Tibial artery (tissue), 4 donors: ENCODE measurements at regions not wholly inside any gene's neighbourhood (a gene's known extent, or its start where the extent isn't known, plus 50 kb on each side); places are given as distances from the start of the nearest gene placed in this dataset.

Source experiments
- DNase-seq, 2 donors: peaks; one replicate each; pipeline ENCODE4 v3.0.0-alpha.2; 2019
- H3K27ac ChIP-seq, 2 donors: fragments of 200-600 bp; sonication (generic) in 1 of 2; 1 replicate in 1 of 2; 2 replicates in 1 of 2; pipeline ENCODE4 v1.5.1; 2018 to 2019; ENCODE audit warnings: mild to moderate bottlenecking in 1 of 2
- H3K27me3 ChIP-seq, 2 donors: fragments of 200-600 bp; sonication (generic) in 1 of 2; one replicate each; pipeline versions ENCODE4 v1.5.1 to v1.6.0; 2016 to 2019
- H3K36me3 ChIP-seq, 3 donors: fragments of 200-600 bp; sonication (generic) in 2 of 3; one replicate each; pipeline ENCODE4 v1.5.1; 2016 to 2019; ENCODE audit warnings: mild to moderate bottlenecking in 2 of 3
- H3K4me1 ChIP-seq, 4 donors: fragments of 200-600 bp; sonication (generic) in 2 of 4; 1 replicate in 3 of 4; 2 replicates in 1 of 4; pipeline ENCODE4 v1.5.1; 2016 to 2019
- H3K4me3 ChIP-seq, 2 donors: fragments of 200-600 bp; sonication (generic) in 1 of 2; 1 replicate in 1 of 2; 2 replicates in 1 of 2; pipeline ENCODE4 v1.5.1; 2018 to 2019; ENCODE audit warnings: mild to moderate bottlenecking in 2 of 2
- H3K9me3 ChIP-seq, 3 donors: fragments of 200-600 bp; sonication (generic) in 1 of 3; one replicate each; pipeline ENCODE4 v1.5.1; 2016 to 2019
- CTCF ChIP-seq, 2 experiments: fragments of 200-600 bp in 1 of 2; fragments of 450-650 bp in 1 of 2; IDR thresholded peaks; one replicate each; pipeline ENCODE4 v1.5.1; 2017 to 2019; ENCODE audit warnings: antibody characterized with exemption in 2 of 2, mild to moderate bottlenecking in 1 of 2, moderate library complexity in 1 of 2
- intact Hi-C: fragments of 100-400 bp; cut with DNase I; formaldehyde crosslinking; loops from one replicate; pipeline ENCODE4 v1.15.0; 2023; ENCODE audit warnings: low total_unique reads

GRCh38 chr5:175201393-175201792 lies 242.6 kb downstream of the DRD1 start:
- no peak overlapping the region for H3K4me3 ChIP-seq
- H3K9me3 ChIP-seq: no peaks in the 10 kb centered on the region
- H3K27ac ChIP-seq: no peak overlapping the region
- intact Hi-C loops: no loop called here
- no peaks in the 10 kb centered on the region for H3K36me3 ChIP-seq
- H3K27me3 ChIP-seq: no peaks in the 10 kb centered on the region
- DNase-seq: no peak
- peaks cover 0 to 8% (median 3%) of the 10 kb centered on the region in 4 donors for H3K4me1 ChIP-seq
- no peak for TF ChIP-seq CTCF (IDR thresholded peaks at IDR 0.05)

- Histone ChIP-seq H3K36me3 (no peaks in the 10 kb centered on the region), H3K27me3 (no peaks in the 10 kb centered on the region), H3K27ac (no peak overlapping the region), H3K4me3 (no peak overlapping the region), H3K9me3 (peaks cover 0 to 8% (median 0%) of the 10 kb centered on the region in 3 donors), H3K4me1 (peaks cover 0 to 3% (median 0%) of the 10 kb centered on the region in 4 donors)
- intact Hi-C loops: no loop called here
- no peak for TF ChIP-seq CTCF (IDR thresholded peaks at IDR 0.05)
- DNase-seq: no peak
Measured at GRCh38 chr5:175195698-175196656, 248.0 kb downstream of the DRD1 start.

- no peak overlapping the region for H3K27ac ChIP-seq
- DNase-seq: no peak
- no peak for TF ChIP-seq CTCF (IDR thresholded peaks at IDR 0.05)
- H3K9me3 ChIP-seq: no peaks in the 10 kb centered on the region
- no peaks in the 10 kb centered on the region for H3K36me3 ChIP-seq
- peaks cover 0 to 14% (median 8%) of the 10 kb centered on the region in 4 donors for H3K4me1 ChIP-seq
- H3K27me3 ChIP-seq: no peaks in the 10 kb centered on the region
- intact Hi-C loops: no loop called here
- H3K4me3 ChIP-seq: no peak overlapping the region
Measured at GRCh38 chr5:175181331-175181730, 262.7 kb downstream of the DRD1 start.

- intact Hi-C loops: no loop called here
- Histone ChIP-seq H3K4me1 (no peaks in the 10 kb centered on the region), H3K27me3 (no peaks in the 10 kb centered on the region), H3K36me3 (no peaks in the 10 kb centered on the region), H3K9me3 (no peaks in the 10 kb centered on the region), H3K4me3 (no peak overlapping the region), H3K27ac (no peak overlapping the region)
- no peak for TF ChIP-seq CTCF (IDR thresholded peaks at IDR 0.05)
- DNase-seq: no peak
Measured at GRCh38 chr5:175170899-175171298, 273.1 kb downstream of the DRD1 start.

- TF ChIP-seq CTCF (IDR thresholded peaks at IDR 0.05): no peak
- H3K4me3 ChIP-seq: no peak overlapping the region
- no peak for DNase-seq
- H3K9me3 ChIP-seq: no peaks in the 10 kb centered on the region
- H3K36me3 ChIP-seq: no peaks in the 10 kb centered on the region
- intact Hi-C loops: no loop called here
- H3K27ac ChIP-seq: no peak overlapping the region
- no peaks in the 10 kb centered on the region for H3K4me1 ChIP-seq
- H3K27me3 ChIP-seq: no peaks in the 10 kb centered on the region
Measured at GRCh38 chr5:175168882-175169507, 275.0 kb downstream of the DRD1 start.
